Adrenal gland (tissue), 9 donors: ENCODE measurements at regions not wholly inside any gene's neighbourhood (a gene's known extent, or its start where the extent isn't known, plus 50 kb on each side); places are given as distances from the start of the nearest gene placed in this dataset.

Source experiments
- DNase-seq, 7 donors: peaks; one replicate each; pipeline ENCODE4 v3.0.0-alpha.2; 2019 to 2020
- H3K27ac ChIP-seq, 5 donors: fragments of 200-600 bp; sonication (generic) in 4 of 5; 1 replicate in 3 of 5; 2 replicates in 2 of 5; pipeline versions ENCODE4 v1.5.1 to v1.8.0; 2016 to 2020; ENCODE audit warnings: mild to moderate bottlenecking in 1 of 5
- H3K27me3 ChIP-seq: fragments of 200-600 bp; 2 replicates; pipeline ENCODE4 v1.8.0; 2021
- H3K36me3 ChIP-seq, 2 donors: fragments of 200-600 bp; replicated peaks in 1 of 2; 1 replicate in 1 of 2; 2 replicates in 1 of 2; pipeline versions ENCODE4 v1.5.1 to v1.8.0; 2018 to 2022
- H3K4me1 ChIP-seq, 2 donors: fragments of 200-600 bp; replicated peaks in 1 of 2; 1 replicate in 1 of 2; 2 replicates in 1 of 2; pipeline versions ENCODE4 v1.5.1 to v1.8.0; 2018 to 2021
- H3K4me3 ChIP-seq, 4 donors: fragments of 200-600 bp; sonication (generic) in 3 of 4; one replicate each; pipeline ENCODE4 v1.5.1; 2016 to 2018
- H3K9me3 ChIP-seq, 3 donors: fragments of 200-600 bp; sonication (generic) in 1 of 3; replicated peaks in 1 of 3; 1 replicate in 2 of 3; 2 replicates in 1 of 3; pipeline versions ENCODE4 v1.5.1 to v1.8.0; 2016 to 2021
- CTCF ChIP-seq, 6 experiments: fragments of 450-650 bp in 4 of 6; fragments of 200-600 bp in 2 of 6; sonication (generic) in 1 of 6; IDR thresholded peaks; 1 replicate in 5 of 6; 2 replicates in 1 of 6; pipeline versions ENCODE4 v1.5.1 to v1.8.0; 2016 to 2021; ENCODE audit warnings: antibody characterized with exemption in 6 of 6, mild to moderate bottlenecking in 2 of 6, moderate library complexity in 1 of 6
- POLR2A ChIP-seq, 2 donors: fragments of 450-650 bp; IDR thresholded peaks; one replicate each; pipeline ENCODE4 v1.6.1; 2017; ENCODE audit warnings: antibody characterized with exemption in 2 of 2, mild to moderate bottlenecking in 2 of 2, moderate library complexity in 1 of 2
- WGBS, 4 donors: extraction: QIAGEN DNeasy Blood & Tissue Kit in 2 of 4; methylation state at CpG; one replicate each; pipeline versions ENCODE4 v1.1.5 to v1.1.7; 2013 to 2017; 5-methylcytosine and 5-hydroxymethylcytosine counted together
- intact Hi-C, 2 donors: fragments of 100-400 bp; cut with DNase I; formaldehyde crosslinking; loops; one replicate each; pipeline versions ENCODE4 v1.14.1 to v1.15.0; 2022 to 2023
- donor health status: healthy with polysubstance abuse.
- donor health status: Bipolar disorder and iron deficiency.
- donor health status: DM: yes; HTN: yes; CAD: no.
- donor health status: DM: no; HTN: no; CAD: no.
- donor health status: DM: no; HTN: no; CAD: no.

GRCh38 chr9:73805853-73806458, 654.3 kb downstream of the ANXA1 start:
- no peaks in the 10 kb centered on the region for H3K27me3 ChIP-seq
- no peaks in the 10 kb centered on the region for H3K36me3 ChIP-seq
- H3K4me3 ChIP-seq, result no peak overlapping the region
- H3K4me1 ChIP-seq, result no peaks in the 10 kb centered on the region
- no peak for TF ChIP-seq POLR2A (IDR thresholded peaks at IDR 0.05)
- no peak for TF ChIP-seq CTCF (IDR thresholded peaks at IDR 0.05)
- 50 to 68% (median 57%) methylated on average over 1 of the region's 1 CpG for WGBS, 4 donors
- H3K27ac ChIP-seq, result no peak overlapping the region
- no peaks in the 10 kb centered on the region for H3K9me3 ChIP-seq
- intact Hi-C loops, result no loop called here
- no peak for DNase-seq

- Histone ChIP-seq H3K27ac (no peak overlapping the region), H3K27me3 (no peaks in the 10 kb centered on the region), H3K9me3 (no peaks in the 10 kb centered on the region), H3K36me3 (no peaks in the 10 kb centered on the region), H3K4me1 (no peaks in the 10 kb centered on the region), H3K4me3 (no peak overlapping the region)
- no peak for DNase-seq
- intact Hi-C loops, result no loop called here
- no peak for TF ChIP-seq CTCF (IDR thresholded peaks at IDR 0.05)
- TF ChIP-seq POLR2A (IDR thresholded peaks at IDR 0.05), result no peak
- 71 to 85% (median 78%) methylated on average over 2 of the region's 2 CpGs for WGBS, 4 donors
Measured at GRCh38 chr9:73806876-73807275, 655.2 kb downstream of the ANXA1 start.

- Histone ChIP-seq H3K36me3 (no peaks in the 10 kb centered on the region), H3K9me3 (no peaks in the 10 kb centered on the region), H3K4me3 (no peak overlapping the region), H3K4me1 (no peaks in the 10 kb centered on the region), H3K27me3 (no peaks in the 10 kb centered on the region), H3K27ac (no peak overlapping the region)
- no peak for DNase-seq
- WGBS, 4 donors, result 44 to 89% (median 78%) methylated on average over 1 of the region's 1 CpG
- intact Hi-C loops, result no loop called here
- TF ChIP-seq POLR2A (IDR thresholded peaks at IDR 0.05) (no peak), CTCF (IDR thresholded peaks at IDR 0.05) (no peak)
Measured at GRCh38 chr9:73807952-73808351, 656.3 kb downstream of the ANXA1 start.

GRCh38 chr9:73810585-73811215, 659.0 kb downstream of the ANXA1 start:
- intact Hi-C loops, result no loop called here
- TF ChIP-seq POLR2A (IDR thresholded peaks at IDR 0.05) (no peak), CTCF (IDR thresholded peaks at IDR 0.05) (no peak)
- Histone ChIP-seq H3K36me3 (no peaks in the 10 kb centered on the region), H3K4me3 (no peak overlapping the region), H3K4me1 (no peaks in the 10 kb centered on the region), H3K27ac (no peak overlapping the region), H3K27me3 (no peaks in the 10 kb centered on the region), H3K9me3 (no peaks in the 10 kb centered on the region)
- 50 to 59% (median 54%) methylated on average over 3 of the region's 3 CpGs for WGBS, 4 donors
- DNase-seq, result no peak
